Activated T-cell treated with anti-CD3 and anti-CD28 coated beads, Interleukin-2, amount 50 U/mL, for 1 hour (primary cell): ENCODE measurements at regions not wholly inside any gene's neighbourhood (a gene's known extent, or its start where the extent isn't known, plus 50 kb on each side); places are given as distances from the start of the nearest gene placed in this dataset.

ENCODE experiments used
- DNase-seq: peaks from one replicate; pipeline ENCODE4 v3.0.0-alpha.2; 2020

- no peak for DNase-seq
Measured at GRCh38 chr6:102309700-102310099, 916.2 kb downstream of the GRIK2 start.

- no peak for DNase-seq
Measured at GRCh38 chr6:102300350-102300749, 906.8 kb downstream of the GRIK2 start.

GRCh38 chr6:102298051-102298450, 904.5 kb downstream of the GRIK2 start:
- no peak for DNase-seq
